ENCODE measurements at regions not wholly inside any gene's neighbourhood (a gene's known extent, or its start where the extent isn't known, plus 50 kb on each side); places are given as distances from the start of the nearest gene placed in this dataset.
"Not testable (repeated sequence)": the region's sequence is repeated elsewhere in the genome, so short reads cannot be mapped to it uniquely, and the experiment has no call there.

- TF ChIP-seq EZH2 (IDR thresholded peaks at IDR 0.05): no peak
- TF ChIP-seq CTCF (IDR thresholded peaks at IDR 0.05): no peak
- no peak for TF ChIP-seq EZH2phosphoT487 (IDR thresholded peaks at IDR 0.05)
- Histone ChIP-seq H3K4me1 (no peaks in the 10 kb centered on the region), H3K79me2 (ENCODE audit: low read depth) (no peaks in the 10 kb centered on the region), H3K4me2 (no peak overlapping the region), H3F3A (ENCODE audit: low read depth) (no peaks in the 10 kb centered on the region), H3K9me3 (ENCODE audit: low read depth) (no peaks in the 10 kb centered on the region), H3K27ac (no peak overlapping the region), H4K20me1 (ENCODE audit: low read depth) (no peaks in the 10 kb centered on the region), H3K27me3 (no peaks in the 10 kb centered on the region), H2AFZ (replicated peaks) (no peak overlapping the region), H3K36me3 (no peaks in the 10 kb centered on the region), H3K9ac (no peak overlapping the region), H3K4me3 (no peak overlapping the region)
- Mint-ChIP-seq H3K4me3 (peak overlapping the region; percentile 24), H3K4me1 (no peaks in the 10 kb centered on the region), H3K27ac (no peak overlapping the region), H3K9me3 (peaks cover 18% of the 10 kb centered on the region), H3K27me3 (ENCODE audit: insufficient read depth, low read depth) (peaks cover 4% of the 10 kb centered on the region), H3K36me3 (no peaks in the 10 kb centered on the region)
- no peak for DNase-seq (ENCODE audit: low spot score)
These were observed 81.6 kb downstream of the SHANK2 start for GRCh38 chr11:71170624-71171423.

- peaks cover 6% of the 10 kb centered on the region for H3K27me3 Mint-ChIP-seq (ENCODE audit: insufficient read depth, low read depth)
- no peak overlapping the region for H2AFZ ChIP-seq (replicated peaks)
- H3K36me3 Mint-ChIP-seq: no peaks in the 10 kb centered on the region
- H3K79me2 ChIP-seq (ENCODE audit: low read depth): no peaks in the 10 kb centered on the region
- no peaks in the 10 kb centered on the region for H4K20me1 ChIP-seq (ENCODE audit: low read depth)
- H3F3A ChIP-seq (ENCODE audit: low read depth): no peaks in the 10 kb centered on the region
- H3K4me2 ChIP-seq: no peak overlapping the region
- no peaks in the 10 kb centered on the region for H3K9me3 ChIP-seq (ENCODE audit: low read depth)
- no peaks in the 10 kb centered on the region for H3K4me1 Mint-ChIP-seq
- no peak overlapping the region for H3K27ac Mint-ChIP-seq
- TF ChIP-seq CTCF (IDR thresholded peaks at IDR 0.05) (no peak), EZH2phosphoT487 (IDR thresholded peaks at IDR 0.05) (no peak), EZH2 (IDR thresholded peaks at IDR 0.05) (no peak)
- no peak overlapping the region for H3K4me3 Mint-ChIP-seq
- no peaks in the 10 kb centered on the region for H3K36me3 ChIP-seq
- no peak for DNase-seq (ENCODE audit: low spot score)
- H3K27me3 ChIP-seq: no peaks in the 10 kb centered on the region
- no peak overlapping the region for H3K4me3 ChIP-seq
- peaks cover 16% of the 10 kb centered on the region for H3K9me3 Mint-ChIP-seq
- H3K4me1 ChIP-seq: no peaks in the 10 kb centered on the region
- H3K27ac ChIP-seq: no peak overlapping the region
- no peak overlapping the region for H3K9ac ChIP-seq
These were observed 83.1 kb downstream of the SHANK2 start for GRCh38 chr11:71169313-71169712.

GRCh38 chr11:71167814-71168213, 84.6 kb downstream of the SHANK2 start:
- not testable (repeated sequence) for H3K4me1 Mint-ChIP-seq; H3F3A ChIP-seq (ENCODE audit: low read depth); H4K20me1 ChIP-seq (ENCODE audit: low read depth); DNase-seq (ENCODE audit: low spot score); H3K27ac Mint-ChIP-seq; H3K9me3 Mint-ChIP-seq; H3K36me3 ChIP-seq; H2AFZ ChIP-seq (replicated peaks); H3K4me3 ChIP-seq; H3K9ac ChIP-seq; H3K27ac ChIP-seq; H3K36me3 Mint-ChIP-seq; H3K27me3 Mint-ChIP-seq (ENCODE audit: insufficient read depth, low read depth); H3K9me3 ChIP-seq (ENCODE audit: low read depth); H3K4me1 ChIP-seq; H3K79me2 ChIP-seq (ENCODE audit: low read depth); H3K4me3 Mint-ChIP-seq; H3K4me2 ChIP-seq; H3K27me3 ChIP-seq

GRCh38 chr11:71165771-71166170, 86.6 kb downstream of the SHANK2 start:
- Histone ChIP-seq H3K4me1 (no peaks in the 10 kb centered on the region), H2AFZ (replicated peaks) (no peak overlapping the region), H3K4me2 (no peak overlapping the region), H3K27me3 (no peaks in the 10 kb centered on the region), H3K9ac (no peak overlapping the region), H4K20me1 (ENCODE audit: low read depth) (no peaks in the 10 kb centered on the region), H3F3A (ENCODE audit: low read depth) (no peaks in the 10 kb centered on the region), H3K27ac (no peak overlapping the region), H3K36me3 (no peaks in the 10 kb centered on the region), H3K79me2 (ENCODE audit: low read depth) (no peaks in the 10 kb centered on the region), H3K9me3 (ENCODE audit: low read depth) (no peaks in the 10 kb centered on the region), H3K4me3 (no peak overlapping the region)
- Mint-ChIP-seq H3K27ac (no peak overlapping the region), H3K36me3 (no peaks in the 10 kb centered on the region), H3K9me3 (peaks cover 10% of the 10 kb centered on the region), H3K4me3 (no peak overlapping the region), H3K4me1 (no peaks in the 10 kb centered on the region), H3K27me3 (ENCODE audit: insufficient read depth, low read depth) (peaks cover 12% of the 10 kb centered on the region)
- DNase-seq (ENCODE audit: low spot score): no peak
- TF ChIP-seq EZH2phosphoT487 (IDR thresholded peaks at IDR 0.05): no peak
- TF ChIP-seq EZH2 (IDR thresholded peaks at IDR 0.05): no peak
- no peak for TF ChIP-seq CTCF (IDR thresholded peaks at IDR 0.05)
